ENCODE measurements at regions not wholly inside any gene's neighbourhood (a gene's known extent, or its start where the extent isn't known, plus 50 kb on each side); places are given as distances from the start of the nearest gene placed in this dataset.

GRCh38 chr3:18861137-18861536 lies 287.2 kb upstream of the KCNH8 start:
- TF ChIP-seq, protein P1, sequence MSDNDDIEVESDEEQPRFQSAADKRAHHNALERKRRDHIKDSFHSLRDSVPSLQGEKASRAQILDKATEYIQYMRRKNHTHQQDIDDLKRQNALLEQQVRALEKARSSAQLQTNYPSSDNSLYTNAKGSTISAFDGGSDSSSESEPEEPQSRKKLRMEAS (IDR thresholded peaks at IDR 0.05): no peak
- TF ChIP-seq EP300 (IDR thresholded peaks at IDR 0.05; ENCODE audit: borderline replicate concordance) (no peak), FOXM1 (IDR thresholded peaks at IDR 0.05; ENCODE audit: borderline replicate concordance, low read depth) (no peak)

All from Ishikawa (cell line).